ENCODE measurements at regions not wholly inside any gene's neighbourhood (a gene's known extent, or its start where the extent isn't known, plus 50 kb on each side); places are given as distances from the start of the nearest gene placed in this dataset.

GRCh38 chr14:34368971-34369647 lies 92.9 kb downstream of the SPTSSA start:
- Histone ChIP-seq H3K79me1 (replicated peaks; ENCODE audit: low read length, poor library complexity, severe bottlenecking) (no peaks in the 10 kb centered on the region), H2BK120ac (ENCODE audit: low read depth, low read length) (no peak overlapping the region), H3K4me3 (ENCODE audit: insufficient read depth in 1 of 2, low read depth in 1 of 2, low read length in 2 of 2) (no peak overlapping the region), H2BK15ac (ENCODE audit: low read depth, poor library complexity, severe bottlenecking) (no peak overlapping the region), H4K8ac (ENCODE audit: low read length) (no peak overlapping the region), H3K4me1 (ENCODE audit: control insufficient read depth, insufficient read depth, low read depth, low read length) (no peaks in the 10 kb centered on the region), H4K91ac (ENCODE audit: low read length) (no peak overlapping the region), H3K18ac (ENCODE audit: low read depth in 1 of 2, low read length in 2 of 2) (no peak overlapping the region), H2BK12ac (ENCODE audit: low read length in 2 of 2) (no peak overlapping the region), H3K36me3 (ENCODE audit: control insufficient read depth in 1 of 2, insufficient read depth in 2 of 2, low read depth in 1 of 2, low read length in 2 of 2) (no peaks in the 10 kb centered on the region), H2AFZ (ENCODE audit: low read depth, low read length) (no peak overlapping the region), H3K14ac (ENCODE audit: low read length in 2 of 2) (no peak overlapping the region), H3K27me3 (ENCODE audit: control insufficient read depth in 1 of 2, insufficient read depth in 1 of 2, low read length in 2 of 2) (peaks cover 4 to 12% of the 10 kb centered on the region in 2 experiments), H3K27ac (ENCODE audit: low read length, poor library complexity, severe bottlenecking) (no peak overlapping the region), H3K4ac (ENCODE audit: low read depth in 1 of 2, low read length in 2 of 2) (no peak overlapping the region), H2AK5ac (ENCODE audit: low read length, severe bottlenecking) (no peak overlapping the region), H3K4me2 (ENCODE audit: low read length, poor library complexity, severe bottlenecking) (no peak overlapping the region), H2BK5ac (ENCODE audit: low read depth, low read length, poor library complexity, severe bottlenecking) (no peak overlapping the region), H3K9me3 (ENCODE audit: control insufficient read depth, low read length) (no peaks in the 10 kb centered on the region), H3K9ac (ENCODE audit: low read length) (no peak overlapping the region), H3K23ac (ENCODE audit: low read length in 2 of 2) (no peak overlapping the region)
- no peak for DNase-seq
- WGBS = 90% methylated on average over 3 of the region's 3 CpGs

DNA sequence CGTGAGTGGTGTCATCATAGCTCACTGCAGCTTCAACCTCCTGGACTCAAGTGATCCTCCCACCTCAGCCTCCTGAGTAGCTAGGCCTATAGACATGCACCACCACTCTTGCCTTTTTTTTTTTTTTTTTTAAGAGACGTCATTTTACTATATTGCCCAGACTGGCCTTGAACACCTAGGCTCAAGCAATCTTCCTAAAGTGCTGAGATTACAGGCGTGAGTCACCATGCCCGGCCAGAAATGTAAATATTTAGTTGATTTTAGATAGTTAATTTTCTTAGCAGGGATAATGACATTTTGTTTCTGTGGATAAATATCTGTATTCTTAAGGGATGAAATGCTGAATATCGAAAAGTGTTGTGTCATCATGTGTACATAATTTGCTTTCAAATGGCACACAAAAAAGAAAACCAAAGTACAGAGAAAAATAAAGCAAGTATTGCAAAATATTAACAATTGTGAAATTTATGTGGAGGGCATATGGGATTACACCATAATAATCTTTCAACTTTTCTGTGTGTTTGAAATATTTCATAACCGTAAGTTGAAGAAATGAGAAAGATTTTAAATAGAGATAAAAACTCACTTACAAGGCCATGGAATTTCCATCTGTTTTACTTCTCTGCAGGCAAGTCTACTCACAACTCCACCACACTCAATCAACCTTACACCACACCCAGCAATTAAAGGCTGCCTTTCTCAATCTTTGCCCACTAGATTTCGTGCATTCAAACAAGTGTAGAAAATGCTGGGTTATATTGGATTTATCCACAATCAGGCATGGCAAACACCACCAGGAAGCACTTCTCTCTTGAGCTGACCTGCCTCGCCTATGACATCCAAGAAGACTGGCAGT lies 93.7 kb downstream of the SPTSSA start:
- no peak overlapping the region for H2BK120ac ChIP-seq (ENCODE audit: low read depth, low read length)
- peaks cover 4 to 10% of the 10 kb centered on the region in 2 experiments for H3K27me3 ChIP-seq (ENCODE audit: control insufficient read depth in 1 of 2, insufficient read depth in 1 of 2, low read length in 2 of 2)
- WGBS = 65% methylated on average over 6 of the region's 8 CpGs
- no peaks in the 10 kb centered on the region for H3K79me1 ChIP-seq (replicated peaks; ENCODE audit: low read length, poor library complexity, severe bottlenecking)
- no peak overlapping the region for H2BK12ac ChIP-seq (ENCODE audit: low read length in 2 of 2)
- no peak overlapping the region for H2AK5ac ChIP-seq (ENCODE audit: low read length, severe bottlenecking)
- no peaks in the 10 kb centered on the region for H3K9me3 ChIP-seq (ENCODE audit: control insufficient read depth, low read length)
- H3K4me1 ChIP-seq (ENCODE audit: control insufficient read depth, insufficient read depth, low read depth, low read length) = no peaks in the 10 kb centered on the region
- no peak overlapping the region for H4K8ac ChIP-seq (ENCODE audit: low read length)
- H2BK15ac ChIP-seq (ENCODE audit: low read depth, poor library complexity, severe bottlenecking) = no peak overlapping the region
- H3K4me3 ChIP-seq (ENCODE audit: insufficient read depth in 1 of 2, low read depth in 1 of 2, low read length in 2 of 2) = no peak overlapping the region
- H3K4me2 ChIP-seq (ENCODE audit: low read length, poor library complexity, severe bottlenecking) = no peak overlapping the region
- H2AFZ ChIP-seq (ENCODE audit: low read depth, low read length) = no peak overlapping the region
- no peak overlapping the region for H3K18ac ChIP-seq (ENCODE audit: low read depth in 1 of 2, low read length in 2 of 2)
- H2BK5ac ChIP-seq (ENCODE audit: low read depth, low read length, poor library complexity, severe bottlenecking) = no peak overlapping the region
- no peaks in the 10 kb centered on the region for H3K36me3 ChIP-seq (ENCODE audit: control insufficient read depth in 1 of 2, insufficient read depth in 2 of 2, low read depth in 1 of 2, low read length in 2 of 2)
- no peak overlapping the region for H3K4ac ChIP-seq (ENCODE audit: low read depth in 1 of 2, low read length in 2 of 2)
- H3K14ac ChIP-seq (ENCODE audit: low read length in 2 of 2) = no peak overlapping the region
- H3K9ac ChIP-seq (ENCODE audit: low read length) = no peak overlapping the region
- peak; percentile 57 for DNase-seq
- no peak overlapping the region for H3K27ac ChIP-seq (ENCODE audit: low read length, poor library complexity, severe bottlenecking)
- H4K91ac ChIP-seq (ENCODE audit: low read length) = no peak overlapping the region
- no peak overlapping the region for H3K23ac ChIP-seq (ENCODE audit: low read length in 2 of 2)

DNA sequence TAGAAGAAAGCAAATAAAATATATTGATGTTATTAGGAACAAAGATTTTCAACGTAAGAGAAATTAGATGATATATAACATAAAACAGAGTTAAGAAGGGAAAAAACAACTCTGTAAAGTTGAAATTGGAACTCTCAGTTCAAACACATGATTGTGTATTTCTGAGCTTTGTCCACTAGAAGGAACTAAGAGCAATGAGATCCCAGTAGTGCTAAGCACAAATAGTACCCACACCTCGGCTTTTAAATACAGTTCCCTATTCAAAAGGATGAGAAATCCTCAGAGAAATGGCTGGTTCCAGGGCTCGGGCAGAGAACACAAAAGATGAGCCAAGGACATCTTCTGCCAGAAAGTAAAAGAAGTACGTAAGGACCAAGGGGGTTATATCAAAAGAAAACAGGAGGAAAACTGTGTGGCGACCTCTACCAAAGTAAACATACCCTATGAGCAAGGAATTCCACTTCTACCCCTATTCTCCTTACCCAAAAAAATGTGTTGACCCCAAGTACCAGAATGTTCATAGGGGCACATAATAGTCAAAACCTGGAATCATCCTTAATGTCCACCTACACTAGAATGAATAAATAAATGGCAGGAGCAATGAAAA lies 96.6 kb downstream of the SPTSSA start:
- no peak overlapping the region for H3K18ac ChIP-seq (ENCODE audit: low read depth in 1 of 2, low read length in 2 of 2)
- H2BK12ac ChIP-seq (ENCODE audit: low read length in 2 of 2) = no peak overlapping the region
- no peak overlapping the region for H3K4me3 ChIP-seq (ENCODE audit: insufficient read depth in 1 of 2, low read depth in 1 of 2, low read length in 2 of 2)
- H3K27me3 ChIP-seq (ENCODE audit: control insufficient read depth in 1 of 2, insufficient read depth in 1 of 2, low read length in 2 of 2) = no peaks in the 10 kb centered on the region
- no peaks in the 10 kb centered on the region for H3K4me1 ChIP-seq (ENCODE audit: control insufficient read depth, insufficient read depth, low read depth, low read length)
- no peak overlapping the region for H3K4ac ChIP-seq (ENCODE audit: low read depth in 1 of 2, low read length in 2 of 2)
- H3K27ac ChIP-seq (ENCODE audit: low read length, poor library complexity, severe bottlenecking) = no peak overlapping the region
- H2BK15ac ChIP-seq (ENCODE audit: low read depth, poor library complexity, severe bottlenecking) = no peak overlapping the region
- no peaks in the 10 kb centered on the region for H3K79me1 ChIP-seq (replicated peaks; ENCODE audit: low read length, poor library complexity, severe bottlenecking)
- H2AFZ ChIP-seq (ENCODE audit: low read depth, low read length) = no peak overlapping the region
- H3K36me3 ChIP-seq (ENCODE audit: control insufficient read depth in 1 of 2, insufficient read depth in 2 of 2, low read depth in 1 of 2, low read length in 2 of 2) = no peaks in the 10 kb centered on the region
- H3K9ac ChIP-seq (ENCODE audit: low read length) = peak overlapping the region; percentile 3
- H3K4me2 ChIP-seq (ENCODE audit: low read length, poor library complexity, severe bottlenecking) = no peak overlapping the region
- H4K8ac ChIP-seq (ENCODE audit: low read length) = no peak overlapping the region
- DNase-seq = no peak
- no peak overlapping the region for H3K23ac ChIP-seq (ENCODE audit: low read length in 2 of 2)
- no peak overlapping the region for H2BK5ac ChIP-seq (ENCODE audit: low read depth, low read length, poor library complexity, severe bottlenecking)
- H4K91ac ChIP-seq (ENCODE audit: low read length) = no peak overlapping the region
- no peaks in the 10 kb centered on the region for H3K9me3 ChIP-seq (ENCODE audit: control insufficient read depth, low read length)
- no peak overlapping the region for H3K14ac ChIP-seq (ENCODE audit: low read length in 2 of 2)
- 76% methylated on average over 4 of the region's 5 CpGs for WGBS
- H2AK5ac ChIP-seq (ENCODE audit: low read length, severe bottlenecking) = no peak overlapping the region
- H2BK120ac ChIP-seq (ENCODE audit: low read depth, low read length) = no peak overlapping the region

DNA sequence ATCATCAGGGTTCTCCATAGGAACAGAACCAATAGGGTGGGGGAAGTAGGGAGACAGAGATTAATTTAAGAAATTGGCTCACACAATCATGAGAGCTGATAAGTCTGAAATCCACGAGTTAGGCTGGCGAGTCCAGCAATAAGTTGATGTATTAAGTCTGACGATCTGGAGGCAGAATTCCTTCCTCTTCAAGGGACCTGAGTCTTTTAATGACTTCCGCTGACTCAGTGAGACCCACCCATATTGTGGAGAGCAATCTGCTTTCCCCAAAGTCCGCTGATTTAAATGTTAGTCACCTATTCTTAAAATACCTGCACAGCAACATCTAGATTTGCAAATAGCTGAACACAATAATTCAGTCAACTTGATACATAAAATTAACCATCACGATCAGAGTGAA lies 97.8 kb downstream of the SPTSSA start:
- H2AFZ ChIP-seq (ENCODE audit: low read depth, low read length) = no peak overlapping the region
- no peak overlapping the region for H3K18ac ChIP-seq (ENCODE audit: low read depth in 1 of 2, low read length in 2 of 2)
- H3K9me3 ChIP-seq (ENCODE audit: control insufficient read depth, low read length) = no peaks in the 10 kb centered on the region
- no peak overlapping the region for H2BK12ac ChIP-seq (ENCODE audit: low read length in 2 of 2)
- no peaks in the 10 kb centered on the region for H3K79me1 ChIP-seq (replicated peaks; ENCODE audit: low read length, poor library complexity, severe bottlenecking)
- H2AK5ac ChIP-seq (ENCODE audit: low read length, severe bottlenecking) = no peak overlapping the region
- H3K27me3 ChIP-seq (ENCODE audit: control insufficient read depth in 1 of 2, insufficient read depth in 1 of 2, low read length in 2 of 2) = no peaks in the 10 kb centered on the region
- H3K27ac ChIP-seq (ENCODE audit: low read length, poor library complexity, severe bottlenecking) = no peak overlapping the region
- H2BK5ac ChIP-seq (ENCODE audit: low read depth, low read length, poor library complexity, severe bottlenecking) = no peak overlapping the region
- H4K91ac ChIP-seq (ENCODE audit: low read length) = no peak overlapping the region
- H3K4me1 ChIP-seq (ENCODE audit: control insufficient read depth, insufficient read depth, low read depth, low read length) = no peaks in the 10 kb centered on the region
- no peak overlapping the region for H3K14ac ChIP-seq (ENCODE audit: low read length in 2 of 2)
- no peak overlapping the region for H3K4me3 ChIP-seq (ENCODE audit: insufficient read depth in 1 of 2, low read depth in 1 of 2, low read length in 2 of 2)
- no peak overlapping the region for H3K23ac ChIP-seq (ENCODE audit: low read length in 2 of 2)
- no peak overlapping the region for H3K4me2 ChIP-seq (ENCODE audit: low read length, poor library complexity, severe bottlenecking)
- H4K8ac ChIP-seq (ENCODE audit: low read length) = no peak overlapping the region
- H3K4ac ChIP-seq (ENCODE audit: low read depth in 1 of 2, low read length in 2 of 2) = no peak overlapping the region
- H2BK15ac ChIP-seq (ENCODE audit: low read depth, poor library complexity, severe bottlenecking) = no peak overlapping the region
- DNase-seq = no peak
- H3K36me3 ChIP-seq (ENCODE audit: control insufficient read depth in 1 of 2, insufficient read depth in 2 of 2, low read depth in 1 of 2, low read length in 2 of 2) = no peaks in the 10 kb centered on the region
- WGBS = 85% methylated on average over 6 of the region's 6 CpGs
- H3K9ac ChIP-seq (ENCODE audit: low read length) = no peak overlapping the region
- no peak overlapping the region for H2BK120ac ChIP-seq (ENCODE audit: low read depth, low read length)

Measured in mesenchymal stem cell (in vitro differentiated cells and primary cell).